ENCODE measurements at regions not wholly inside any gene's neighbourhood (a gene's known extent, or its start where the extent isn't known, plus 50 kb on each side); places are given as distances from the start of the nearest gene placed in this dataset.

DNA sequence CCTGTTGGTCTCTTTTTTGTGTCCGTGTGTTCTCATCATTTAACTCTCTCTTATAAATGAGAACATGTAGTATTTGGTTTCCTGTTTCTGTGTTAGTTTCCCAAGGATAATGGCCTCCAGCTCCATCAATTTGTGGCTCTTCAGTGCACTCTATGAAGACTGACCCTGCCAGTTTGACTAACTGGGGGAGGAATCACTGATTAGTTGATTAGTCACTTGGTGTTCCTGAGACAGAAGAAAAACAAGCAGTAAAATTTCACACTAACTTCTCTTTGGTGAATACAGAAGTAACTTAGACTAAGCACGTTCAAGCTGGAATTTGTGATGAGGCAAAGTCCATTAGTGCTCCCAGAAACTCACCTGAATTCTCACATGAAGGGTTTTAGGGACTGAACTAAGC, 495.8 kb upstream of the RORB start:
- WGBS, 4 donors = 44 to 60% (median 48%) methylated on average over 2 of the region's 2 CpGs
- H3K4me1 ChIP-seq = no peaks in the 10 kb centered on the region
- no peak for ATAC-seq
- no peak overlapping the region for H3K27ac ChIP-seq
- H3K4me3 ChIP-seq = no peak overlapping the region
- TF ChIP-seq POLR2A (IDR thresholded peaks at IDR 0.05) (no peak), CTCF (IDR thresholded peaks at IDR 0.05) (no peak)
- no peaks in the 10 kb centered on the region for H3K27me3 ChIP-seq
- H3K36me3 ChIP-seq = no peaks in the 10 kb centered on the region
- H3K9me3 ChIP-seq = no peaks in the 10 kb centered on the region
- intact Hi-C loops (cut with DNase I) = no loop called here
- DNase-seq = no peak

- intact Hi-C loops (cut with DNase I) = no loop called here
- TF ChIP-seq POLR2A (IDR thresholded peaks at IDR 0.05) = no peak
- no peak for TF ChIP-seq CTCF (IDR thresholded peaks at IDR 0.05)
- WGBS, 4 donors = 52 to 74% (median 69%) methylated on average over 2 of the region's 2 CpGs
- no peak for ATAC-seq
- H3K4me3 ChIP-seq = no peak overlapping the region
- no peak for DNase-seq
- H3K9me3 ChIP-seq = no peaks in the 10 kb centered on the region
- no peak overlapping the region for H3K27ac ChIP-seq
- no peaks in the 10 kb centered on the region for H3K27me3 ChIP-seq
- H3K4me1 ChIP-seq = no peaks in the 10 kb centered on the region
- no peaks in the 10 kb centered on the region for H3K36me3 ChIP-seq
These were observed 490.2 kb upstream of the RORB start for GRCh38 chr9:74006935-74007334.

DNA sequence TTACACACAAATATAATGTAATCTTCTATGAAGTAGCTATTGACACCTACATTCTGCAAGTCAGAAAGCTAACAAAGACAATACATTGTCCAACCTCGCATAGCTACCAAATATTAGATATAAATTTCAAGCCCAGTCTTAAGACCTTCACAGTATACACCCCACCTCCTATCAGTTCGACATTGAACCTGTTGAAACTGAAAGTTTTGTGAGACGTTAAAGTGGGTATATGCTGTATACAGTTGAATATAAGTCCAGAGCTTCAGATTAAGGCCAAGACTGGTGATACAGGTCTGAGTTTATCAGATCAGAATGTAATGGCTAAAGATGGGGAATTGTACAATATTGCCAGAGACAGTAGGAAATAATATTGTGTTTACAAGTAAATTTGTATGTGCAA, 489.3 kb upstream of the RORB start:
- Histone ChIP-seq H3K4me1 (no peaks in the 10 kb centered on the region), H3K36me3 (no peaks in the 10 kb centered on the region), H3K4me3 (no peak overlapping the region), H3K9me3 (no peaks in the 10 kb centered on the region), H3K27ac (no peak overlapping the region), H3K27me3 (no peaks in the 10 kb centered on the region)
- intact Hi-C loops (cut with DNase I) = no loop called here
- ATAC-seq = no peak
- no peak for TF ChIP-seq POLR2A (IDR thresholded peaks at IDR 0.05)
- no peak for DNase-seq
- WGBS, 4 donors = 73 to 83% (median 79%) methylated on average over 3 of the region's 3 CpGs

DNA sequence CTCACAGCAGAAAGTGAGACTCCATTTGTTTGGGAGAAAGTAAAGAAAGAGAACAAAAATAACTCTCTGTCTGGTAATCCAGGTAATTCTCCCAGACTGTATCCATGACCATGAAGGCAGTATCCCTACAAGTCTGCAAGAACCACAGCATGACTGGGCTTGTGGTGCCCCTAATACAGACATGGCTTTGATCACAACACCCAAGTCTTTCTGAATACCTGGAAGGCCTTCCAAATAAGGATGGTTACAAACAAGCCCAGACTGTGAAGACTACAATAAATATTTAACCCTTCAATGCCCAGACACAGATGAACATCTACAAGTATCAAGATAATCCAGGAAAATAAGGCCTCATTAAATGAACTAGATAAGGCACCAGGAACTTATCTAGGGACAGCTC, 481.1 kb upstream of the RORB start:
- Histone ChIP-seq H3K9me3 (peaks cover 0 to 7% (median 0%) of the 10 kb centered on the region in 12 donors), H3K27ac (no peak overlapping the region), H3K36me3 (no peaks in the 10 kb centered on the region), H3K27me3 (no peaks in the 10 kb centered on the region), H3K4me3 (no peak overlapping the region), H3K4me1 (no peaks in the 10 kb centered on the region)
- ATAC-seq (no peak), DNase-seq (no peak)
- TF ChIP-seq POLR2A (IDR thresholded peaks at IDR 0.05) = no peak
- TF ChIP-seq CTCF (IDR thresholded peaks at IDR 0.05) = no peak
- intact Hi-C loops (cut with DNase I) = no loop called here

- Histone ChIP-seq H3K27ac (no peak overlapping the region), H3K4me1 (no peaks in the 10 kb centered on the region), H3K4me3 (no peak overlapping the region), H3K27me3 (no peaks in the 10 kb centered on the region), H3K9me3 (peaks cover 0 to 6% (median 0%) of the 10 kb centered on the region in 12 donors), H3K36me3 (no peaks in the 10 kb centered on the region)
- ATAC-seq = no peak
- no peak for TF ChIP-seq CTCF (IDR thresholded peaks at IDR 0.05)
- no peak for DNase-seq
- intact Hi-C loops (cut with DNase I) = no loop called here
- 65 to 76% (median 75%) methylated on average over 4 of the region's 4 CpGs for WGBS, 4 donors
These were observed 471.7 kb upstream of the RORB start for GRCh38 chr9:74025402-74025925.

All from heart left ventricle (tissue), 16 donors.